C4-2B (cell line): ENCODE measurements at regions not wholly inside any gene's neighbourhood (a gene's known extent, or its start where the extent isn't known, plus 50 kb on each side); places are given as distances from the start of the nearest gene placed in this dataset.

Experiments
- H3K27ac ChIP-seq: fragments of 450-650 bp; 2 replicates; pipeline ENCODE4 v1.5.1; 2017
- ZFX ChIP-seq: fragments of 450-650 bp; IDR thresholded peaks from 2 replicates; pipeline ENCODE4 v1.6.1; 2017
- TF ChIP-seq, protein P1 (sequence below): fragments of 450-650 bp; conservative IDR thresholded peaks from 2 replicates; pipeline ENCODE4 v1.5.1; 2017; ENCODE audit warnings: mild to moderate bottlenecking

DNA sequence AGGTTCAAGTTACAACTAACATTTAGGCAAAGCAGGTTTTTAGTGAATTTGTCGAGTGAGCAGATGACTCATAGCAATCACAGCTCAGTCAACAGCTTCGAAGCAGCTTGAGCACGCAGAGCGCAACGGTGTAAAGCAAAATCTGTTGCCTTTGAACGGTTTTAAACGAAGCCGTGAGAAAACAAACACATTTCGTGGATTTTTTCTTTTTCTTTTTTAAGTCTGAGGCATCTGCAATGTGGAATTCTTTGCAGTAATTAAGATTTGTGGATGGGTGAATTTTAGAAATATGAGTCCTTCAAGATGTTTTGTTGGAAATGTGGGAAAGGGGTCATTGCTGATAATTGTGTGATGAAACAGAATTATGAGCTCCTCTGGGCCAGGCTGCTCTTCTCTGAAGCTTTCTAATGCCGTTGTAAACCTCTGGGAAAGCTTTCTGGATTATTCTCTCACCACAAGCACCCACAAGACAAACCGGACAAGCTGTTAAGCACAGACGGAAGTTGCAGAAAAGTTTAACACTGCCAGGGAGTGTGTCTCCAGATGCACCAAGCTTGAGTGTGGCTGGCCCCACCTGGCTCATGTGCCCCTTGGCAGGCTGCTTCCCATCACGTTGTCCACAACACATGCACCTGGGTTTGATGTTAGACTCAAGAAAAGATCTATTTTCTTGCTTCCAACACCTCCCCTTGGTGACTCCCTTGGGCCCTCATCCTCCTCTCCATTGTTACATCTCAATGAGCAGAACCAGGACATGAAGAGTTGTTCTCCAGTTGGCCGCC is 224.7 kb downstream of the ACKR3 start:
- TF ChIP-seq, protein P1, sequence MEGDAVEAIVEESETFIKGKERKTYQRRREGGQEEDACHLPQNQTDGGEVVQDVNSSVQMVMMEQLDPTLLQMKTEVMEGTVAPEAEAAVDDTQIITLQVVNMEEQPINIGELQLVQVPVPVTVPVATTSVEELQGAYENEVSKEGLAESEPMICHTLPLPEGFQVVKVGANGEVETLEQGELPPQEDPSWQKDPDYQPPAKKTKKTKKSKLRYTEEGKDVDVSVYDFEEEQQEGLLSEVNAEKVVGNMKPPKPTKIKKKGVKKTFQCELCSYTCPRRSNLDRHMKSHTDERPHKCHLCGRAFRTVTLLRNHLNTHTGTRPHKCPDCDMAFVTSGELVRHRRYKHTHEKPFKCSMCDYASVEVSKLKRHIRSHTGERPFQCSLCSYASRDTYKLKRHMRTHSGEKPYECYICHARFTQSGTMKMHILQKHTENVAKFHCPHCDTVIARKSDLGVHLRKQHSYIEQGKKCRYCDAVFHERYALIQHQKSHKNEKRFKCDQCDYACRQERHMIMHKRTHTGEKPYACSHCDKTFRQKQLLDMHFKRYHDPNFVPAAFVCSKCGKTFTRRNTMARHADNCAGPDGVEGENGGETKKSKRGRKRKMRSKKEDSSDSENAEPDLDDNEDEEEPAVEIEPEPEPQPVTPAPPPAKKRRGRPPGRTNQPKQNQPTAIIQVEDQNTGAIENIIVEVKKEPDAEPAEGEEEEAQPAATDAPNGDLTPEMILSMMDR, result no peak
- H3K27ac ChIP-seq, result no peak overlapping the region

DNA sequence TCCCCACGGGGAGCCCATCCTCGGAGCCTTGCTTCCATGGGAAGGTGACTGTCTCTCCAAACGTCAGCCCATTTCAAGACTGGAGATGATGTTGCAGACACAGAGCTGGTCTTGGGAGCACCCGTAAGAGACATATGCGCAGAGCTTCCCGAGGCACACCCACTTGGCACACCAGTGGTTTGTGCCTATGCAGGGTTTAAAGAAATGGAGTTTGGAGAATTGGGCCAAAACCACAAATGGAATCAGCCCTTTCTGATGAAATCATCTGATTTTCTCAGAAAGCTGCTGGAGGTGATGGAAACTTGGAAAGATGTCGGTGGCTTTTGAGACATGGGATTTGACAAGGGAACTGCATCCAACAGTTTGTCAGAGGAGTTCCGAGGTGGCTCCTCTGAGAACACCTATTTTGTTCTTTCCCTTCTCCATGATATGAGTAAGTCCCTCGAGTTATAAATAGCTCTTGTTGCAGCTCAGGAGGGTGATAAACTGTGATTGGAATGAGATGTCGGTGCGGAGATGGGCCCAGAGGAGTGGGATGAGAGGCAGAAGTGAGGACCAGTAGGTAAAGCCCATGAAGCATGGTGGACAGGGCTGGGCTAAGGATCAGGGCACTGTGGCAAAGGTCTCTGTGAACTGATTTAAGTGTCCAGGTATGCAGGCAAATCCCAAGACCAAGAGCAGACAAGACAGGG is 225.7 kb downstream of the ACKR3 start:
- no peak overlapping the region for H3K27ac ChIP-seq
- TF ChIP-seq, protein P1, result no peak
- TF ChIP-seq ZFX, result no peak

DNA sequence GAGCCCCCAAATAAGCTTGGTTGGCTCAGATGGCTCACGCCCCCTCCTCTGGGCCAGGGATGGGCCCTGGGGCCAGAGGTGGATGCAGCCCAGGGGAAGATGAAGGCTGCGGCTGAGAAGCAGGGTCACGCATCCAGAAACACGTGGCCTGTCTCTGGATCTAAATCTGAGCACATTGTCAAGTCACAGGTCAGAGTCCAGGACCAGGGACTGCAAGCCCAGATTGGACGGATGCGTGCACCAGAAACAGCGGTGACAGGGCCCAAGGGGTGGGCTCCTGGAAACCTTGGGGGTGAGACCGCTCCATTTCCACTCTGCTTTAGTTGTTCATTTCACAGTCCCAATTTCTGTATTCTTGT is 226.2 kb downstream of the ACKR3 start:
- no peak for TF ChIP-seq ZFX
- TF ChIP-seq, protein P1, result no peak
- no peak overlapping the region for H3K27ac ChIP-seq

DNA sequence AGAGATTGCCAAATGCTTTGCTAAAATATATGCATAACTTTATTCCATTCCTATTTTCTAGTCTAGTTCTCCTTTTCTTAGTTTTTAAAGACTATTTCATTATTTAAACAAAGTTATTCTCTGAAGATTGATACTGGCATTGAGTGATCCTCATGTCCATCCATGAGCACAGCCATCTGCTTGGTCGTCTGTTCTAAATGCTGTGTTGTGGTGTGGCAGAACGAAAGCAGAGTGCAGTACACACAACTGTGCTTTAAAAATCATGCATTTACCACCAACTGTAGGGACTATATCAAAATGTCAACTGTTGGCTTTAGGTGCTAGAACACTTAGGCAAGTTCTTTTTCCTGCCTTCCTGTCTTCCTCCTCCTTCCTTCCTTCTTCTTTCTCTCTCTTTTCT is 226.6 kb downstream of the ACKR3 start:
- TF ChIP-seq, protein P1, result no peak
- no peak for TF ChIP-seq ZFX
- H3K27ac ChIP-seq, result no peak overlapping the region

DNA sequence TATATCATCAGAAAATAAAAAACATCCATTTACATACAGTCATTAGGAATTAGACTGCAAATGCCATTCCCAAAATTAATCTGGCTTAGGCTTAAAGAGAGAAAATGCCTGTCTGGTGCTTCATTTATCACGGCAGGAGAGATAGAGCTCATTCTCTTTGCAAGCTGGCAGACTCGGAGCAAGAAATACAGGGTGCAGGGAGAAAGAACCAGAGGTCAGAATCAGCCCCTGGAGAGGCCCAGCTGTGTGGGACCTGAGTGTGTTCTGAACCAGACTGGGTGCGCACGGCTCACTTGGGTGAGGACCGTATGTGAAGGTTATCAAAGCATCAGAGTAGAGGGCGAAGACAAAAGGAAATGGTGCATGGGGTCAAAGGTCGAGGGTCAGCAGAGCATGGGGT is 227.8 kb downstream of the ACKR3 start:
- TF ChIP-seq, protein P1, result no peak
- no peak for TF ChIP-seq ZFX
- no peak overlapping the region for H3K27ac ChIP-seq

DNA sequence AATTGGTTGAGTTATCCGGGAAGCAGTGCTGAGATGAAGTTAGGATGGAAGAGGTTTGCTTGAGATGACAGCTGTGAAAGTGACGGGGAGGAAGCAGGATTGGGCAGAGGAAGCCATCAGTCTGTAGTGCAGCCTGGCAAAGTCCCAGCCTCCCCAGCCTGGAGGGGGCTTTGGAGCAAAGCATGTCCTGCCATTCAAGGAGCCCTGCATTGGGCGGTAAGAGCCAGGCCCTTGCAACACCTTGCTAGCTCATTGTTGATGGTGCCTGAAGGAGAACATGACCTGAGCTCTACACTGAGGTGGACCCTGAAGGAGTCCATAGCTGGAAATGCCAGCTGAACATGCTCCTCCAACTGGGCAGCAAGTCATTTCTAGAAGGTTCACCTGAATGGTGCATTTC is 228.9 kb downstream of the ACKR3 start:
- TF ChIP-seq, protein P1, result no peak
- TF ChIP-seq ZFX, result no peak
- H3K27ac ChIP-seq, result no peak overlapping the region

DNA sequence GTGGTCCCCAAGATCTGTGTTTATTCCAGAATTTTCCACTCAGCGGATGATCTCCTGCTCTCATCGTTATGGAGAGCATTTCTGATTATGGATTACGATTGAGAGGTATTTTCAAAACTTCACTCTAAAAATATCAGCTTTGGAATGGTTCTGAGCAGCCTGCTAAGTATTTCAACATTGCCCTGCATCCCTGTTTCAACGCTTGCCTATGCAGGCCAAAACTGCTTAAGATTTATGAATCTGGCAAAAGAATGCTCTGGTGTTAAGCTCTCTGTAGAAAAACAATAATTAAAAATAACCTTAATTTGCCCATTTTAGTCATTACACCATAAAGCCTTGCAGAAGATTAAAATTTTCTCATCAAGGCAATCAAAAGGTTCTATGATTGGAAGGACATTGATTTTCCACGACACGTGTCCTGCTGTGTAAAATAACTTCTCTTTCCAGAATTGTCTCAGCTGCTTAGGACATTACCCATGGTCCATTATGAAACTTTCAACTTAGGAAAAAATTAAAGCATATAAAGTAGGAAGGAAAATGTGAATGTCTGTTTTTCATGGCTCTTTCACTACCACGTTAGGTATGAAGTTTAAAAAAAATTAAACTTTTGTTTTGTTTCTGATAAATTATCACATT is 229.9 kb downstream of the ACKR3 start:
- no peak for TF ChIP-seq ZFX
- TF ChIP-seq, protein P1, result no peak
- no peak overlapping the region for H3K27ac ChIP-seq
